Fibroblast of the aortic adventitia (primary cell): ENCODE measurements at regions not wholly inside any gene's neighbourhood (a gene's known extent, or its start where the extent isn't known, plus 50 kb on each side); places are given as distances from the start of the nearest gene placed in this dataset.
"Not testable (repeated sequence)": the region's sequence is repeated elsewhere in the genome, so short reads cannot be mapped to it uniquely, and the experiment has no call there.

Experiments used
- DNase-seq: peaks from one replicate; pipeline ENCODE4 v3.0.0-alpha.2; 2010; ENCODE audit warnings: low read depth
- H3K4me3 ChIP-seq: 2 replicates; pipeline ENCODE4 v1.5.1; 2011; ENCODE audit warnings: low read depth, mild to moderate bottlenecking, control low read depth, low read length, moderate library complexity
- CTCF ChIP-seq: IDR thresholded peaks from 2 replicates; pipeline ENCODE4 v1.5.1; 2011; ENCODE audit warnings: mild to moderate bottlenecking, low read length, control low read depth, inconsistent platforms; ENCODE audit not compliant: insufficient read depth

GRCh38 chrX:10676235-10676957 is 56.0 kb upstream of the MID1 start:
- no peak overlapping the region for H3K4me3 ChIP-seq
- DNase-seq, result no peak
- TF ChIP-seq CTCF, result no peak

- no peak overlapping the region for H3K4me3 ChIP-seq
- DNase-seq, result peak; percentile 17
- no peak for TF ChIP-seq CTCF
Observed at GRCh38 chrX:10677490-10677889, 57.1 kb upstream of the MID1 start.

GRCh38 chrX:10679387-10679786 is 59.0 kb upstream of the MID1 start:
- H3K4me3 ChIP-seq, result no peak overlapping the region
- no peak for TF ChIP-seq CTCF
- no peak for DNase-seq

DNA sequence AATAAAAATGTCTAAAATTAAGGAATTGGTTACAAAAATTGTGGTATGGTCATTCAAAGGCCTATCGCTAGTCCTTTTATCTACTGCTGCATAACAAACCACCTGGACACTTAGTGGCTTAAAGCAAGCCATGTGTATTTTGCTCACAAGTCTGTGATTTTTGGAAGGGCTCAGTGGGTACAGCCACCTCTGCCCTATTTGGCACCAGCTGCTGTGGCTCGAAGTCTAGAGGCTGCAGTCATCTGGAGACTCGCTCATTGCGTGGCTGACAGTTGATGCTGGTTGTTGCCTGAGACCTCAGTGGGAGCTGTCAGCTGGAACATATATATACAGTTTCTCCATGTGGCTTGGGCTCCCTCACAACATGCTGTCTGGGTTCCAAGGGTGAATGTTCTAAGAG is 60.8 kb upstream of the MID1 start:
- no peak for TF ChIP-seq CTCF
- no peak for DNase-seq

GRCh38 chrX:10683631-10684030 is 63.2 kb upstream of the MID1 start:
- not testable (repeated sequence) for H3K4me3 ChIP-seq, DNase-seq

More for the DNA sequence above, 60.8 kb upstream of the MID1 start:
- no peak overlapping the region for H3K4me3 ChIP-seq

- no peak for TF ChIP-seq CTCF
- no peak for DNase-seq
- H3K4me3 ChIP-seq, result no peak overlapping the region
Observed at GRCh38 chrX:10685923-10686595, 65.7 kb upstream of the MID1 start.

GRCh38 chrX:10691751-10692150 is 71.4 kb upstream of the MID1 start:
- not testable (repeated sequence) for DNase-seq, H3K4me3 ChIP-seq
